ENCODE measurements at regions not wholly inside any gene's neighbourhood (a gene's known extent, or its start where the extent isn't known, plus 50 kb on each side); places are given as distances from the start of the nearest gene placed in this dataset.

DNA sequence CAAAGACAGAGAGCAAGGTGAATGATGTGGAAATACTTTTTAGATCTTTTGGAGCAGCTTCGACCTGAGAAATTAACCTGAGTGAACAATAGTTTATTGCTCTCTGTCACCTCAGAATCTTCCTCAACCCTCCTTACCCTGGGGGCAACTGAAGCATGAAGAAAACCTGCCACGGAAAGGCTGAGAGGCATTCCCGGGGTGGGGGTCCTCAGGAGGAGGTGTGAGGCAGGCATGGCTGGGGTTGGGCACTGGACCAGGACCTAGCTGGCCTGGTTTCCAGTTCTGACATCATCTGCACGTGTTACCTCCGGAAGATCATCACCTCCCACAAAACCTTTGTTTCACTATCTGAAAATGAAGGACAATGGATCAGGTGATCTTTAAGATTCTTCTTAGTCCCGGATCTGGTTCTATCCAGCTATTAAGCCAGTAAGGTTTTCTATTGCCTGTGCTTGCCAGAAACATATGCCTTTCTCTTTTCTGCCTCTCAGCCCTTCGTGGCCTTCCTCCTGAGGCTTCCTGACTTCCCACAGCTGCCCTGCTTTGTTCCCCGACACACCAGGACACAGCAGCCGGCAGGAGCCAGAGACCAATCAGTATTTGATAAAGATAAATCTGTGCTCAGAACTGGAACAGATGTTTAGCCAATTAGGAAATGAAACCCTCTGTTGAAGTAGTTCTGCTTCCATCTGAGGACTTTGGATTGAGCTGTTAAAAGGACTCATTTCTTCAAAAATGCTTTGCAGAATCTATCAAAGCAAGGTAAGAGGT is 232.5 kb downstream of the TDRD15 start:
- Histone ChIP-seq H3K27ac (ENCODE audit: low read length) (no peak overlapping the region), H3K9ac (ENCODE audit: low read length) (no peak overlapping the region), H3K79me2 (ENCODE audit: low read length) (no peaks in the 10 kb centered on the region), H2AFZ (ENCODE audit: low read depth, low read length) (no peak overlapping the region), H4K20me1 (ENCODE audit: insufficient read depth, low read length) (no peaks in the 10 kb centered on the region), H3K9me3 (ENCODE audit: insufficient read depth, low read length) (no peaks in the 10 kb centered on the region), H3K4me1 (ENCODE audit: low read length) (no peaks in the 10 kb centered on the region), H3K4me3 (ENCODE audit: low read length) (no peak overlapping the region), H3K27me3 (ENCODE audit: low read depth, low read length) (no peaks in the 10 kb centered on the region), H3K4me2 (ENCODE audit: low read length) (no peak overlapping the region), H3K36me3 (replicated peaks; ENCODE audit: low read depth, low read length) (no peaks in the 10 kb centered on the region)
- TF ChIP-seq, protein P1, sequence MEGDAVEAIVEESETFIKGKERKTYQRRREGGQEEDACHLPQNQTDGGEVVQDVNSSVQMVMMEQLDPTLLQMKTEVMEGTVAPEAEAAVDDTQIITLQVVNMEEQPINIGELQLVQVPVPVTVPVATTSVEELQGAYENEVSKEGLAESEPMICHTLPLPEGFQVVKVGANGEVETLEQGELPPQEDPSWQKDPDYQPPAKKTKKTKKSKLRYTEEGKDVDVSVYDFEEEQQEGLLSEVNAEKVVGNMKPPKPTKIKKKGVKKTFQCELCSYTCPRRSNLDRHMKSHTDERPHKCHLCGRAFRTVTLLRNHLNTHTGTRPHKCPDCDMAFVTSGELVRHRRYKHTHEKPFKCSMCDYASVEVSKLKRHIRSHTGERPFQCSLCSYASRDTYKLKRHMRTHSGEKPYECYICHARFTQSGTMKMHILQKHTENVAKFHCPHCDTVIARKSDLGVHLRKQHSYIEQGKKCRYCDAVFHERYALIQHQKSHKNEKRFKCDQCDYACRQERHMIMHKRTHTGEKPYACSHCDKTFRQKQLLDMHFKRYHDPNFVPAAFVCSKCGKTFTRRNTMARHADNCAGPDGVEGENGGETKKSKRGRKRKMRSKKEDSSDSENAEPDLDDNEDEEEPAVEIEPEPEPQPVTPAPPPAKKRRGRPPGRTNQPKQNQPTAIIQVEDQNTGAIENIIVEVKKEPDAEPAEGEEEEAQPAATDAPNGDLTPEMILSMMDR (IDR thresholded peaks at IDR 0.05; ENCODE audit: low read depth, low read length) = no peak
- TF ChIP-seq EZH2phosphoT487 (IDR thresholded peaks at IDR 0.05; ENCODE audit: low read depth) = no peak

DNA sequence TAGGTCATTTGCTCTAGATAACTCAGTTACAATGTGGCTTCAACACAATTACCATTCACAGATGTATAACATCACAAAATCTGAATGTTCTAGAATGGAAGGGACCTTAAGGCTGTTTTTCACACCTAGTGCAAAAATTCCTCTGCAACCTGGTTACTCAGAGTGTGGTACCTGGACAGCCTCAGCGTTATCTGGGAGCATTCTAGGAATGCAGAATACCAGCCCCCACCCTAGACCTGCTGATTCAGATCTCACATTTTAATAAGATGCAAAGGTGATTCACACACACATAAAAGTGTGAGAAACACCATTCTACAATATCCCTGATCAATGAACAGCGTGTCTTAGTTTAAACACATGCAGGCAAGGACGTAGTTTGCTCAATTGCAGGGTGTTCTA is 233.1 kb downstream of the TDRD15 start:
- Histone ChIP-seq H3K4me1 (ENCODE audit: low read length) (no peaks in the 10 kb centered on the region), H3K4me2 (ENCODE audit: low read length) (no peak overlapping the region), H3K27ac (ENCODE audit: low read length) (no peak overlapping the region), H3K79me2 (ENCODE audit: low read length) (no peaks in the 10 kb centered on the region), H2AFZ (ENCODE audit: low read depth, low read length) (no peak overlapping the region), H4K20me1 (ENCODE audit: insufficient read depth, low read length) (no peaks in the 10 kb centered on the region), H3K4me3 (ENCODE audit: low read length) (no peak overlapping the region), H3K9me3 (ENCODE audit: insufficient read depth, low read length) (no peaks in the 10 kb centered on the region), H3K27me3 (ENCODE audit: low read depth, low read length) (no peaks in the 10 kb centered on the region), H3K9ac (ENCODE audit: low read length) (no peak overlapping the region), H3K36me3 (replicated peaks; ENCODE audit: low read depth, low read length) (no peaks in the 10 kb centered on the region)
- TF ChIP-seq, protein P1 (IDR thresholded peaks at IDR 0.05; ENCODE audit: low read depth, low read length) = no peak
- no peak for TF ChIP-seq EZH2phosphoT487 (IDR thresholded peaks at IDR 0.05; ENCODE audit: low read depth)

- Histone ChIP-seq H3K36me3 (replicated peaks; ENCODE audit: low read depth, low read length) (no peaks in the 10 kb centered on the region), H3K27ac (ENCODE audit: low read length) (no peak overlapping the region), H3K9me3 (ENCODE audit: insufficient read depth, low read length) (no peaks in the 10 kb centered on the region), H2AFZ (ENCODE audit: low read depth, low read length) (no peak overlapping the region), H3K4me1 (ENCODE audit: low read length) (no peaks in the 10 kb centered on the region), H4K20me1 (ENCODE audit: insufficient read depth, low read length) (no peaks in the 10 kb centered on the region), H3K4me3 (ENCODE audit: low read length) (no peak overlapping the region), H3K79me2 (ENCODE audit: low read length) (no peaks in the 10 kb centered on the region), H3K9ac (ENCODE audit: low read length) (no peak overlapping the region), H3K27me3 (ENCODE audit: low read depth, low read length) (no peaks in the 10 kb centered on the region), H3K4me2 (ENCODE audit: low read length) (no peak overlapping the region)
- no peak for TF ChIP-seq EZH2phosphoT487 (IDR thresholded peaks at IDR 0.05; ENCODE audit: low read depth)
- TF ChIP-seq, protein P1 (IDR thresholded peaks at IDR 0.05; ENCODE audit: low read depth, low read length) = no peak
Observed at GRCh38 chr2:21358976-21359375, 235.2 kb downstream of the TDRD15 start.

DNA sequence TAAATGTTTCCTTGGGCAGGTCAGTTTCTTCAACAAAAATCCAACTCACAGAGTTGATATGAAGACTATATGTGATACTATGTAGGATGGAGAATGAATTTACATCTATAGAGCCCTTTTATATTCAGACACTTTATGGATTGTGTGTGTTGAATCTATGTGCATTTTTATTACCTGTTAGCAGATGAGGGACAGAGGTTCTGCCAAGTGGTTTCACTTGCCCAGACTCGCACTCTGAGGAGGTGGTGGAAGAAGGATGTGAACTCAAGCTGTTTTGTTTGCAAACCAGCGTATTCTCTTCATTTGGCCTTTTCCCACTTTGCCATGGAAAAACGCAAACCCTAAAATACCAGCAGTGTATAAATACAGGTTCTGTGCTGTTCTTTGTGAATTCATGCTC is 237.6 kb downstream of the TDRD15 start:
- Histone ChIP-seq H3K4me2 (ENCODE audit: low read length) (no peak overlapping the region), H3K79me2 (ENCODE audit: low read length) (no peaks in the 10 kb centered on the region), H2AFZ (ENCODE audit: low read depth, low read length) (no peak overlapping the region), H3K27ac (ENCODE audit: low read length) (no peak overlapping the region), H4K20me1 (ENCODE audit: insufficient read depth, low read length) (no peaks in the 10 kb centered on the region), H3K4me1 (ENCODE audit: low read length) (no peaks in the 10 kb centered on the region), H3K36me3 (replicated peaks; ENCODE audit: low read depth, low read length) (no peaks in the 10 kb centered on the region), H3K4me3 (ENCODE audit: low read length) (no peak overlapping the region), H3K9me3 (ENCODE audit: insufficient read depth, low read length) (no peaks in the 10 kb centered on the region), H3K9ac (ENCODE audit: low read length) (no peak overlapping the region), H3K27me3 (ENCODE audit: low read depth, low read length) (no peaks in the 10 kb centered on the region)
- TF ChIP-seq, protein P1 (IDR thresholded peaks at IDR 0.05; ENCODE audit: low read depth, low read length) = no peak
- no peak for TF ChIP-seq EZH2phosphoT487 (IDR thresholded peaks at IDR 0.05; ENCODE audit: low read depth)
